B cell (primary cell): ENCODE measurements at regions not wholly inside any gene's neighbourhood (a gene's known extent, or its start where the extent isn't known, plus 50 kb on each side); places are given as distances from the start of the nearest gene placed in this dataset.
"Not testable (repeated sequence)": the region's sequence is repeated elsewhere in the genome, so short reads cannot be mapped to it uniquely, and the experiment has no call there.

Experiments used
- ATAC-seq: fragments of 200-7000 bp; cut with Tn5 transposase; one replicate; pipeline ENCODE4 v1.10.0; 2021; ENCODE audit warnings: low read depth, mild to moderate bottlenecking, moderate number of reproducible peaks, moderate library complexity
- CTCF ChIA-PET: fragments of 350-600 bp; sonication (Branson Sonifier 250); formaldehyde crosslinking; loops from one replicate; lab custom pipeline; 2021; ENCODE audit warnings: antibody characterized with exemption, inconsistent platforms; lab: Charles Lee
- POLR2A ChIA-PET: fragments of 350-600 bp; sonication (Branson Sonifier 250); formaldehyde crosslinking; loops from one replicate; lab custom pipeline; 2021; ENCODE audit warnings: antibody characterized with exemption; lab: Charles Lee
- DNase-seq: peaks from one replicate; pipeline ENCODE4 v3.0.0; 2013
- H2AFZ ChIP-seq: 2 replicates; pipeline ENCODE4 v1.6.1; 2012; ENCODE audit warnings: mild to moderate bottlenecking, low read depth, low read length; ENCODE audit not compliant: insufficient read depth, poor library complexity, severe bottlenecking
- H3K27ac ChIP-seq, 2 donors: 1 replicate in 1 of 2; 2 replicates in 1 of 2; pipeline ENCODE4 v1.5.1; 2012 to 2013; ENCODE audit warnings: low read length in 2 of 2, mild to moderate bottlenecking in 2 of 2, moderate library complexity in 1 of 2
- H3K27me3 ChIP-seq, 4 experiments: fragments of 200-600 bp in 1 of 4; sonication (generic) in 1 of 4; replicated peaks in 1 of 4; 1 replicate in 2 of 4; 2 replicates in 2 of 4; pipeline versions ENCODE4 v1.6.1 to v1.7.0; 2013 to 2016; ENCODE audit warnings: low read length in 3 of 4, mild to moderate bottlenecking in 2 of 4, mixed read lengths in 1 of 4, moderate library complexity in 1 of 4; ENCODE audit not compliant: insufficient read depth in 4 of 4, control insufficient read depth in 3 of 4; ENCODE audit errors: control extremely low read depth in 1 of 4
- H3K36me3 ChIP-seq, 2 experiments: replicated peaks in 1 of 2; 1 replicate in 1 of 2; 2 replicates in 1 of 2; pipeline versions ENCODE4 v1.6.1 to v1.7.1; 2013; ENCODE audit warnings: low read length in 1 of 2; ENCODE audit not compliant: insufficient read depth in 2 of 2, control insufficient read depth in 1 of 2; ENCODE audit errors: control extremely low read depth in 1 of 2, extremely low read depth in 1 of 2
- H3K4me1 ChIP-seq, 2 donors: fragments of 200-600 bp in 1 of 2; sonication (generic) in 1 of 2; 1 replicate in 1 of 2; 2 replicates in 1 of 2; pipeline versions ENCODE4 v1.5.1 to v1.6.1; 2013 to 2017; ENCODE audit warnings: low read length in 2 of 2; ENCODE audit not compliant: control insufficient read depth in 2 of 2, insufficient read depth in 2 of 2
- H3K4me2 ChIP-seq: replicated peaks from 2 replicates; pipeline ENCODE3; 2012; ENCODE audit warnings: mild to moderate bottlenecking, low read depth, low read length; ENCODE audit not compliant: poor library complexity, severe bottlenecking
- H3K4me3 ChIP-seq, 5 experiments: fragments of 200-600 bp in 1 of 5; sonication (generic) in 1 of 5; 1 replicate in 3 of 5; 2 replicates in 2 of 5; pipeline versions ENCODE4 v1.5.1 to v1.7.0; 2011 to 2016; ENCODE audit warnings: low read length in 4 of 5, mild to moderate bottlenecking in 4 of 5, low read depth in 2 of 5, control low read depth in 1 of 5, moderate library complexity in 1 of 5; ENCODE audit not compliant: insufficient read depth in 1 of 5; ENCODE audit errors: control extremely low read depth in 1 of 5, extremely low read depth in 1 of 5
- H3K79me2 ChIP-seq: fragments of 200-600 bp; sonication (generic); one replicate; pipeline ENCODE4 v1.6.0; 2016; ENCODE audit warnings: low read length; ENCODE audit not compliant: control insufficient read depth, insufficient read depth
- H3K9ac ChIP-seq: fragments of 200-600 bp; sonication (generic); 2 replicates; pipeline ENCODE4 v1.6.1; 2017; ENCODE audit warnings: mild to moderate bottlenecking, low read length, moderate library complexity
- H3K9me3 ChIP-seq, 3 donors: one replicate each; pipeline versions ENCODE4 v1.6.1 to v1.7.1; 2013; ENCODE audit warnings: low read length in 2 of 3; ENCODE audit not compliant: control insufficient read depth in 2 of 3, insufficient read depth in 1 of 3; ENCODE audit errors: control extremely low read depth in 1 of 3
- H4K20me1 ChIP-seq: 2 replicates; pipeline ENCODE4 v1.6.0; 2012; ENCODE audit warnings: mild to moderate bottlenecking, low read length; ENCODE audit not compliant: insufficient read depth, control insufficient read depth, poor library complexity, severe bottlenecking
- H3K27ac Mint-ChIP-seq: one replicate; pipeline ENCODE4 v1.8.0; 2021; ENCODE audit warnings: mixed read lengths
- H3K27me3 Mint-ChIP-seq: one replicate; pipeline ENCODE4 v1.8.0; 2021; ENCODE audit warnings: mixed read lengths
- H3K4me1 Mint-ChIP-seq: one replicate; pipeline ENCODE4 v1.8.0; 2021; ENCODE audit warnings: mixed read lengths
- H3K4me3 Mint-ChIP-seq: one replicate; pipeline ENCODE4 v1.8.0; 2021; ENCODE audit warnings: mixed read lengths
- H3K9me3 Mint-ChIP-seq: one replicate; pipeline ENCODE4 v1.8.0; 2022; ENCODE audit warnings: mixed read lengths; ENCODE audit not compliant: insufficient read depth
- EZH2 ChIP-seq: IDR thresholded peaks from 2 replicates; pipeline ENCODE4 v1.6.1; 2012; ENCODE audit warnings: borderline replicate concordance, low read depth, mild to moderate bottlenecking, moderate library complexity, low read length; ENCODE audit not compliant: insufficient read depth, poor library complexity, severe bottlenecking
- WGBS: methylation state at CpG from one replicate; pipeline ENCODE4 v1.1.5; 2013; ENCODE audit warnings: missing lambda C conversion rate; ENCODE audit not compliant: insufficient coverage; 5-methylcytosine and 5-hydroxymethylcytosine counted together
- intact Hi-C: fragments of 100-400 bp; cut with micrococcal nuclease; formaldehyde crosslinking; loops from one replicate; pipeline ENCODE4 v1.10.0; 2022
- TF ChIP-seq, protein P1 (sequence below): fragments of 200-600 bp; IDR thresholded peaks from one replicate; pipeline ENCODE4 v1.8.0; 2022; ENCODE audit warnings: antibody characterized with exemption, mild to moderate bottlenecking

DNA sequence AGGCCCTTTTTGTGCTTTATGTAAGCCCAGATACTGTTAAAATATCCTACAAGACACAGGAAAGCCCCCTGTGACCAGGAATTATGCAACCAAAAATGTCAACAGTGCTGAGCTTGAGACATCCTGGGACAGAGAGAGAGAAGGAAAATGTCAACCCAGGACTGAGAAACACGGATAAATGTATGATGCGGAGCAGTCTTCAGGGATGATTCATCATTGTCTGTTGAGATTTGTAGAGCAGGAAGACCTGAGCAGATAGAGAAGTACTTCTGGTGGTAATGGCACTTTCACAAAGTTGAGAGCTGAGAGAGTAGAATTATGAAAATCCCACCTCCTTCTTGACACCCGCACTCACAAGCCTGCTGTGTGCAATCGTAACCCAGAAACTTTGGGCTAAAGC lies 330.1 kb upstream of the FRG1 start:
- DNase-seq, H3K4me2 ChIP-seq, H3K27me3 ChIP-seq, ATAC-seq, H3K4me1 ChIP-seq, H4K20me1 ChIP-seq, H3K36me3 ChIP-seq, H3K4me3 ChIP-seq, H2AFZ ChIP-seq, H3K27ac Mint-ChIP-seq, H3K4me1 Mint-ChIP-seq, H3K4me3 Mint-ChIP-seq, CTCF ChIA-PET, H3K79me2 ChIP-seq, intact Hi-C loops, H3K9ac ChIP-seq, H3K27me3 Mint-ChIP-seq, H3K9me3 Mint-ChIP-seq, H3K27ac ChIP-seq, POLR2A ChIA-PET: not testable (repeated sequence)
- 92% methylated on average over 2 of the region's 4 CpGs for WGBS
- H3K9me3 ChIP-seq, result peaks cover 0 to 11% (median 0%) of the 10 kb centered on the region in 3 donors

DNA sequence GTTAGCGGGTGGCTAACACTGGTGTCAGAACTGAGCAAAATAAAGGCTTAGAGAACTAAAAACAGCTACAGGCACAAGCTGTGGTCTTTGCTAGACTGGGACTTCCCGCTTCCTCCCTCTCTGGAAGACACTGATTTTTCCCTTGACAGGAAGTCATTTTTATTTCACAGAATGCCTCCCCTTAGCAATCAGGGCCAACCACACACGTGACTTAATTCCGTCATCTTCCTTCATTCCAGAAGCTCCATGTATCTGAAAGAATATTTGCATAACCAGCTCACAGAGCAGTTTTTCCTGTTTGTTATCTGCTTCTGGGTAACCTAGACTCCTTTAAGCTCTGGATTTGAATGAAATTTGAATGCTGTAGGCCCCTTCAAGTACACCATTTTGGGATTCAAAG lies 327.5 kb upstream of the FRG1 start:
- no peaks in the 10 kb centered on the region for H3K9me3 Mint-ChIP-seq
- no peaks in the 10 kb centered on the region for H3K27me3 ChIP-seq
- ATAC-seq (no peak), DNase-seq (no peak)
- H3K79me2 ChIP-seq, result no peaks in the 10 kb centered on the region
- H3K4me3 Mint-ChIP-seq, result no peak overlapping the region
- H3K4me3 ChIP-seq, result no peak overlapping the region
- CTCF ChIA-PET, result no interaction called here
- no peaks in the 10 kb centered on the region for H3K36me3 ChIP-seq
- no peak overlapping the region for H3K27ac Mint-ChIP-seq
- H3K4me1 Mint-ChIP-seq, result no peaks in the 10 kb centered on the region
- H3K9me3 ChIP-seq, result peaks cover 0 to 10% (median 0%) of the 10 kb centered on the region in 3 donors
- H3K4me2 ChIP-seq, result no peak overlapping the region
- WGBS, result 90% methylated on average over 2 of the region's 4 CpGs
- no peaks in the 10 kb centered on the region for H4K20me1 ChIP-seq
- POLR2A ChIA-PET, result no interaction called here
- H2AFZ ChIP-seq, result no peak overlapping the region
- no peak overlapping the region for H3K9ac ChIP-seq
- TF ChIP-seq, protein P1, sequence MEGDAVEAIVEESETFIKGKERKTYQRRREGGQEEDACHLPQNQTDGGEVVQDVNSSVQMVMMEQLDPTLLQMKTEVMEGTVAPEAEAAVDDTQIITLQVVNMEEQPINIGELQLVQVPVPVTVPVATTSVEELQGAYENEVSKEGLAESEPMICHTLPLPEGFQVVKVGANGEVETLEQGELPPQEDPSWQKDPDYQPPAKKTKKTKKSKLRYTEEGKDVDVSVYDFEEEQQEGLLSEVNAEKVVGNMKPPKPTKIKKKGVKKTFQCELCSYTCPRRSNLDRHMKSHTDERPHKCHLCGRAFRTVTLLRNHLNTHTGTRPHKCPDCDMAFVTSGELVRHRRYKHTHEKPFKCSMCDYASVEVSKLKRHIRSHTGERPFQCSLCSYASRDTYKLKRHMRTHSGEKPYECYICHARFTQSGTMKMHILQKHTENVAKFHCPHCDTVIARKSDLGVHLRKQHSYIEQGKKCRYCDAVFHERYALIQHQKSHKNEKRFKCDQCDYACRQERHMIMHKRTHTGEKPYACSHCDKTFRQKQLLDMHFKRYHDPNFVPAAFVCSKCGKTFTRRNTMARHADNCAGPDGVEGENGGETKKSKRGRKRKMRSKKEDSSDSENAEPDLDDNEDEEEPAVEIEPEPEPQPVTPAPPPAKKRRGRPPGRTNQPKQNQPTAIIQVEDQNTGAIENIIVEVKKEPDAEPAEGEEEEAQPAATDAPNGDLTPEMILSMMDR, result no peak
- TF ChIP-seq EZH2, result no peak
- H3K27ac ChIP-seq, result no peak overlapping the region
- H3K27me3 Mint-ChIP-seq, result no peaks in the 10 kb centered on the region
- intact Hi-C loops, result no loop called here
- H3K4me1 ChIP-seq, result no peaks in the 10 kb centered on the region
